GM10266 (cell line): ENCODE measurements at regions not wholly inside any gene's neighbourhood (a gene's known extent, or its start where the extent isn't known, plus 50 kb on each side); places are given as distances from the start of the nearest gene placed in this dataset.

Experiments used
- DNase-seq: peaks from one replicate; pipeline ENCODE4 v3.0.0; 2012; ENCODE audit errors: extremely low spot score
- CTCF ChIP-seq: IDR thresholded peaks from 2 replicates; pipeline ENCODE4 v1.5.1; 2012; ENCODE audit warnings: mild to moderate bottlenecking, low read depth; ENCODE audit not compliant: control insufficient read depth, insufficient read depth; ENCODE audit errors: missing control alignments

- peak; percentile 17 for TF ChIP-seq CTCF
- no peak for DNase-seq
Observed at GRCh38 chr13:81639984-81640582, 1299.2 kb upstream of the SPRY2 start.

- no peak for DNase-seq
- TF ChIP-seq CTCF = no peak
Observed at GRCh38 chr13:81637457-81637856, 1296.5 kb upstream of the SPRY2 start.

- no peak for DNase-seq
- no peak for TF ChIP-seq CTCF
Observed at GRCh38 chr13:81636120-81636519, 1295.2 kb upstream of the SPRY2 start.

GRCh38 chr13:81615031-81615430, 1274.1 kb upstream of the SPRY2 start:
- TF ChIP-seq CTCF = no peak
- DNase-seq = no peak

- no peak for DNase-seq
- TF ChIP-seq CTCF = no peak
Observed at GRCh38 chr13:81610644-81611043, 1269.7 kb upstream of the SPRY2 start.

GRCh38 chr13:81609335-81609734, 1268.4 kb upstream of the SPRY2 start:
- no peak for DNase-seq
- no peak for TF ChIP-seq CTCF

GRCh38 chr13:81606074-81606473, 1265.1 kb upstream of the SPRY2 start:
- DNase-seq = no peak
- no peak for TF ChIP-seq CTCF
